Endothelial cell of umbilical vein (primary cell): ENCODE measurements at regions not wholly inside any gene's neighbourhood (a gene's known extent, or its start where the extent isn't known, plus 50 kb on each side); places are given as distances from the start of the nearest gene placed in this dataset.

Experiments
- BruUV-seq: library from RNA; stranded (reverse); fragments of 400-500 nt; replicated peaks from 2 replicates; lab custom pipeline; 2021; lab: Mats Ljungman, UMichigan
- CTCF ChIA-PET: fragments of 300-600, 350-600 bp; sonication (Branson Sonifier 250); formaldehyde crosslinking; loops from one replicate; lab custom pipeline; 2021; ENCODE audit warnings: antibody characterized with exemption, inconsistent platforms; lab: Charles Lee
- POLR2A ChIA-PET: fragments of 300-600, 350-600 bp; sonication (Branson Sonifier 250); formaldehyde crosslinking; loops from one replicate; lab custom pipeline; 2021; ENCODE audit warnings: antibody characterized with exemption, inconsistent platforms; lab: Charles Lee
- DNase-seq: peaks from one replicate; pipeline ENCODE4 v3.0.0-alpha.2; 2011; ENCODE audit warnings: low read depth, low spot score
- FAIRE-seq: peaks from 2 replicates; lab custom pipeline; 2011; peaks lifted over from hg19 to GRCh38; lab: Jason Lieb, UNC
- H2AFZ ChIP-seq: 2 replicates; pipeline ENCODE4 v1.6.0; 2012; ENCODE audit warnings: low read depth, low read length, control low read depth, inconsistent platforms
- H3K27ac ChIP-seq: 2 replicates; pipeline ENCODE4 v1.5.1; 2011; ENCODE audit warnings: low read depth, mild to moderate bottlenecking, control low read depth, low read length, moderate library complexity; ENCODE audit not compliant: insufficient read depth
- H3K27me3 ChIP-seq, 2 experiments: 2 replicates each; pipeline versions ENCODE4 v1.6.0 to v1.6.1; 2011; ENCODE audit warnings: low read length in 2 of 2, mixed read lengths in 1 of 2; ENCODE audit not compliant: control insufficient read depth in 2 of 2, insufficient read depth in 2 of 2
- H3K36me3 ChIP-seq, 2 experiments: 2 replicates in 1 of 2; 3 replicates in 1 of 2; pipeline ENCODE4 v1.5.1; 2011; ENCODE audit warnings: low read length in 2 of 2, mild to moderate bottlenecking in 1 of 2, moderate library complexity in 1 of 2; ENCODE audit not compliant: control insufficient read depth in 2 of 2, insufficient read depth in 2 of 2; ENCODE audit errors: extremely low read depth in 1 of 2
- H3K4me1 ChIP-seq: 3 replicates; pipeline ENCODE4 v1.5.1; 2011; ENCODE audit warnings: mild to moderate bottlenecking, low read length; ENCODE audit not compliant: control insufficient read depth, insufficient read depth; ENCODE audit errors: extremely low read depth
- H3K4me2 ChIP-seq: 2 replicates; pipeline ENCODE4 v1.6.1; 2011; ENCODE audit warnings: low read length, control low read depth, mixed read lengths; ENCODE audit not compliant: insufficient read depth
- H3K4me3 ChIP-seq, 3 experiments: fragments of 200-600 bp in 1 of 3; sonication (generic), shearing (Covaris generic) in 1 of 3; replicated peaks in 1 of 3; 2 replicates each; pipeline ENCODE4 v1.5.1; 2011 to 2016; ENCODE audit warnings: control low read depth in 3 of 3, low read length in 3 of 3, mild to moderate bottlenecking in 2 of 3, inconsistent platforms in 1 of 3, low read depth in 1 of 3, moderate library complexity in 1 of 3; ENCODE audit not compliant: insufficient read depth in 1 of 3
- H3K79me2 ChIP-seq: 2 replicates; pipeline ENCODE4 v1.6.0; 2012; ENCODE audit warnings: low read length, inconsistent platforms; ENCODE audit not compliant: control insufficient read depth, insufficient read depth
- H3K9ac ChIP-seq: replicated peaks from 2 replicates; pipeline ENCODE3; 2011; ENCODE audit warnings: low read length, control low read depth; ENCODE audit not compliant: insufficient read depth; ENCODE audit errors: extremely low read depth
- H3K9me1 ChIP-seq: replicated peaks from 3 replicates; pipeline ENCODE4 v1.6.0; 2011; ENCODE audit warnings: mild to moderate bottlenecking, low read length; ENCODE audit not compliant: control insufficient read depth, insufficient read depth; ENCODE audit errors: extremely low read depth
- H3K9me3 ChIP-seq: replicated peaks from 2 replicates; pipeline ENCODE4 v1.5.1; 2012; ENCODE audit warnings: low read length, inconsistent platforms; ENCODE audit not compliant: control insufficient read depth, insufficient read depth
- H4K20me1 ChIP-seq: replicated peaks from 2 replicates; pipeline ENCODE3; 2011; ENCODE audit warnings: mild to moderate bottlenecking, low read length; ENCODE audit not compliant: control insufficient read depth, insufficient read depth; ENCODE audit errors: extremely low read depth
- EZH2 ChIP-seq: IDR thresholded peaks from 2 replicates; pipeline ENCODE4 v1.6.1; 2012; ENCODE audit warnings: borderline replicate concordance, low read depth, mild to moderate bottlenecking, moderate library complexity, low read length, inconsistent platforms; ENCODE audit not compliant: severe bottlenecking
- FOS ChIP-seq: IDR thresholded peaks from 2 replicates; pipeline ENCODE4 v1.6.1; 2011; ENCODE audit warnings: mild to moderate bottlenecking, low read length, moderate library complexity, borderline replicate concordance; ENCODE audit not compliant: insufficient read depth
- GATA2 ChIP-seq: IDR thresholded peaks from 2 replicates; pipeline ENCODE4 v1.7.0; 2011; ENCODE audit warnings: low read depth, mild to moderate bottlenecking, moderate library complexity, mixed read lengths, low read length; ENCODE audit not compliant: insufficient read length, insufficient read depth
- JUN ChIP-seq: IDR thresholded peaks from 2 replicates; pipeline ENCODE4 v1.6.1; 2011; ENCODE audit warnings: borderline replicate concordance, low read depth; ENCODE audit not compliant: insufficient read length, insufficient read depth
- MYC ChIP-seq: IDR thresholded peaks from one replicate; pipeline ENCODE4 v1.6.1; 2011; ENCODE audit warnings: mild to moderate bottlenecking, low read depth, low read length
- POLR2A ChIP-seq: IDR thresholded peaks from 2 replicates; pipeline ENCODE4 v1.6.1; 2012; ENCODE audit warnings: low read depth, mild to moderate bottlenecking, control low read depth, low read length
- POLR2AphosphoS5 ChIP-seq: IDR thresholded peaks from 2 replicates; pipeline ENCODE4 v1.6.1; 2012; ENCODE audit warnings: low read depth, mild to moderate bottlenecking, control low read depth, low read length, moderate library complexity; ENCODE audit not compliant: insufficient read depth
- dilution Hi-C: fragments of 300-500 bp; cut with MboI; formaldehyde crosslinking; loops from one replicate; pipeline ENCODE4 v1.15.0; 2019; ENCODE audit warnings: low sequenced_read_pairs; ENCODE audit not compliant: extremely low pct_ligation_motif_present
- intact Hi-C: fragments of 100-400 bp; cut with micrococcal nuclease; formaldehyde crosslinking; loops from one replicate; pipeline ENCODE4 v1.10.0; 2022
- TF ChIP-seq, protein P1 (sequence below), 2 donors: IDR thresholded peaks; 1 replicate in 1 of 2; 2 replicates in 1 of 2; pipeline ENCODE4 v1.5.1; 2011; ENCODE audit warnings: low read length in 2 of 2, mild to moderate bottlenecking in 2 of 2, moderate library complexity in 2 of 2, control low read depth in 1 of 2, inconsistent platforms in 1 of 2, low read depth in 1 of 2; ENCODE audit not compliant: insufficient read depth in 1 of 2; ENCODE audit errors: extremely low read depth in 1 of 2
- TF ChIP-seq, protein P2 (sequence below): IDR thresholded peaks from 2 replicates; pipeline ENCODE4 v1.6.1; 2011; ENCODE audit not compliant: insufficient read depth, insufficient read length

DNA sequence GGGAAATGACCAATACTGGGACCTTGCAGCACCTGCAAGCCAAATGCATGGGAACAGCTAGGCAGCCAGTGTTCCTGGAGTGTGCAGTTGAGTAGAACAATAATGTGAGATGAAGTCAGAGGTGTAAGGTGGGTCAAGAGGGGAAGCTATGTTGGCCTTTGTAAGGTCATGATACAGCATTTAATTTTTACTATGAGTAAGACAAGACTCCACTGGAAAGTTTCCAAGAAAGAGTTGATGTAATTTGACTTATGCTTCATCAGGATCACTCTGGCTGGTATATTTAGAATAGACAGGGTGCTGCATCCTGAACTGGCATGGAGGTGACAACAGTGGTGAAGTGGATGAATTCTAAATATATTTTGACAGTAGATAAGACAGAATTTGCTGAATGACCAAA is 744.8 kb downstream of the KCTD16 start:
- dilution Hi-C loops = no loop called here
- Histone ChIP-seq H3K9me1 (no peaks in the 10 kb centered on the region), H3K4me1 (no peaks in the 10 kb centered on the region), H3K9ac (no peak overlapping the region), H3K36me3 (no peaks in the 10 kb centered on the region), H3K4me2 (no peak overlapping the region), H3K9me3 (no peaks in the 10 kb centered on the region), H4K20me1 (no peaks in the 10 kb centered on the region), H2AFZ (no peak overlapping the region), H3K27me3 (no peaks in the 10 kb centered on the region), H3K4me3 (no peak overlapping the region), H3K27ac (no peak overlapping the region), H3K79me2 (no peaks in the 10 kb centered on the region)
- DNase-seq (no peak), FAIRE-seq (no peak)
- CTCF ChIA-PET = no interaction called here
- POLR2A ChIA-PET = no interaction called here
- intact Hi-C loops = no loop called here
- no peak for TF ChIP-seq FOS
- no peak for TF ChIP-seq JUN
- TF ChIP-seq, protein P1, sequence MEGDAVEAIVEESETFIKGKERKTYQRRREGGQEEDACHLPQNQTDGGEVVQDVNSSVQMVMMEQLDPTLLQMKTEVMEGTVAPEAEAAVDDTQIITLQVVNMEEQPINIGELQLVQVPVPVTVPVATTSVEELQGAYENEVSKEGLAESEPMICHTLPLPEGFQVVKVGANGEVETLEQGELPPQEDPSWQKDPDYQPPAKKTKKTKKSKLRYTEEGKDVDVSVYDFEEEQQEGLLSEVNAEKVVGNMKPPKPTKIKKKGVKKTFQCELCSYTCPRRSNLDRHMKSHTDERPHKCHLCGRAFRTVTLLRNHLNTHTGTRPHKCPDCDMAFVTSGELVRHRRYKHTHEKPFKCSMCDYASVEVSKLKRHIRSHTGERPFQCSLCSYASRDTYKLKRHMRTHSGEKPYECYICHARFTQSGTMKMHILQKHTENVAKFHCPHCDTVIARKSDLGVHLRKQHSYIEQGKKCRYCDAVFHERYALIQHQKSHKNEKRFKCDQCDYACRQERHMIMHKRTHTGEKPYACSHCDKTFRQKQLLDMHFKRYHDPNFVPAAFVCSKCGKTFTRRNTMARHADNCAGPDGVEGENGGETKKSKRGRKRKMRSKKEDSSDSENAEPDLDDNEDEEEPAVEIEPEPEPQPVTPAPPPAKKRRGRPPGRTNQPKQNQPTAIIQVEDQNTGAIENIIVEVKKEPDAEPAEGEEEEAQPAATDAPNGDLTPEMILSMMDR (IDR thresholded peaks at IDR 0.05; ENCODE audit: extremely low read depth in 1 of 2, insufficient read depth in 1 of 2, low read depth in 1 of 2, low read length in 2 of 2) = no peak
- no peak for TF ChIP-seq POLR2A
- no peak for TF ChIP-seq MYC
- no TSS peak for BruUV-seq

DNA sequence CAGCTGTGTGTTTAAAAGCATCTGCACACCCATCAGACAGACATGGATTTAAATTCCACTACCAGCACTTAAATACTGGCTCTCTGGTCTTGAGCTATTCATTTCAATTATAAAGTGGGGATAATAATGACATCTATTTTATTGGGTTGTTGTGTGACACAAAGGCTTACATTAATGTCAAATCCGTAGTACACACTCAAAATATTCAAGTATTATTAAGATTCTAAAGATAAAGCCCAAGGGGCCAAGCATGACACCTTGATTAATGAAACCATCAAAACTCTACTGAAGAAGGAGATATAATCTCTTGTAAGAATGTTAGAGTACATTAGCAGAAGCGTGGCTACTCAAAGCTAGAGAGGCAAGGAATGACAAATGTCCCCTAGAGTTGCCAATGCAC is 743.0 kb downstream of the KCTD16 start:
- TF ChIP-seq JUN = no peak
- no peak for TF ChIP-seq POLR2A
- TF ChIP-seq MYC = no peak
- TF ChIP-seq EZH2 = no peak
- TF ChIP-seq FOS = no peak
- TF ChIP-seq GATA2 = no peak
- TF ChIP-seq, protein P1 (IDR thresholded peaks at IDR 0.05; ENCODE audit: extremely low read depth in 1 of 2, insufficient read depth in 1 of 2, low read depth in 1 of 2, low read length in 2 of 2) = no peak
- TF ChIP-seq POLR2AphosphoS5 = no peak
- TF ChIP-seq, protein P2, sequence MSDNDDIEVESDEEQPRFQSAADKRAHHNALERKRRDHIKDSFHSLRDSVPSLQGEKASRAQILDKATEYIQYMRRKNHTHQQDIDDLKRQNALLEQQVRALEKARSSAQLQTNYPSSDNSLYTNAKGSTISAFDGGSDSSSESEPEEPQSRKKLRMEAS = no peak
- no peak overlapping the region for H3K9ac ChIP-seq
- intact Hi-C loops (no loop called here), dilution Hi-C loops (no loop called here)
- H3K79me2 ChIP-seq = no peaks in the 10 kb centered on the region
- H3K36me3 ChIP-seq = no peaks in the 10 kb centered on the region
- H3K4me2 ChIP-seq = no peak overlapping the region
- FAIRE-seq = no peak
- H3K4me1 ChIP-seq = no peaks in the 10 kb centered on the region
- H3K27ac ChIP-seq = no peak overlapping the region
- no peaks in the 10 kb centered on the region for H4K20me1 ChIP-seq
- H3K4me3 ChIP-seq = no peak overlapping the region
- BruUV-seq = no TSS peak
- DNase-seq = no peak
- ChIA-PET CTCF (no interaction called here), POLR2A (no interaction called here)
- no peaks in the 10 kb centered on the region for H3K9me3 ChIP-seq
- H3K9me1 ChIP-seq = no peaks in the 10 kb centered on the region
- H3K27me3 ChIP-seq = no peaks in the 10 kb centered on the region
- H2AFZ ChIP-seq = no peak overlapping the region
